HFF-Myc (cell line): ENCODE measurements at regions not wholly inside any gene's neighbourhood (a gene's known extent, or its start where the extent isn't known, plus 50 kb on each side); places are given as distances from the start of the nearest gene placed in this dataset.

Experiments used
- DNase-seq: peaks from one replicate; pipeline ENCODE4 v3.0.0-alpha.2; 2011; ENCODE audit warnings: low read depth; ENCODE audit errors: extremely low read depth
- H3K4me3 ChIP-seq: replicated peaks from 2 replicates; pipeline ENCODE4 v1.5.1; 2011; ENCODE audit warnings: low read depth, mild to moderate bottlenecking, control low read depth, low read length
- TF ChIP-seq, protein P1 (sequence below): IDR thresholded peaks from 2 replicates; pipeline ENCODE4 v1.5.1; 2012; ENCODE audit warnings: mild to moderate bottlenecking, low read depth, low read length, control low read depth; ENCODE audit errors: missing control alignments

DNA sequence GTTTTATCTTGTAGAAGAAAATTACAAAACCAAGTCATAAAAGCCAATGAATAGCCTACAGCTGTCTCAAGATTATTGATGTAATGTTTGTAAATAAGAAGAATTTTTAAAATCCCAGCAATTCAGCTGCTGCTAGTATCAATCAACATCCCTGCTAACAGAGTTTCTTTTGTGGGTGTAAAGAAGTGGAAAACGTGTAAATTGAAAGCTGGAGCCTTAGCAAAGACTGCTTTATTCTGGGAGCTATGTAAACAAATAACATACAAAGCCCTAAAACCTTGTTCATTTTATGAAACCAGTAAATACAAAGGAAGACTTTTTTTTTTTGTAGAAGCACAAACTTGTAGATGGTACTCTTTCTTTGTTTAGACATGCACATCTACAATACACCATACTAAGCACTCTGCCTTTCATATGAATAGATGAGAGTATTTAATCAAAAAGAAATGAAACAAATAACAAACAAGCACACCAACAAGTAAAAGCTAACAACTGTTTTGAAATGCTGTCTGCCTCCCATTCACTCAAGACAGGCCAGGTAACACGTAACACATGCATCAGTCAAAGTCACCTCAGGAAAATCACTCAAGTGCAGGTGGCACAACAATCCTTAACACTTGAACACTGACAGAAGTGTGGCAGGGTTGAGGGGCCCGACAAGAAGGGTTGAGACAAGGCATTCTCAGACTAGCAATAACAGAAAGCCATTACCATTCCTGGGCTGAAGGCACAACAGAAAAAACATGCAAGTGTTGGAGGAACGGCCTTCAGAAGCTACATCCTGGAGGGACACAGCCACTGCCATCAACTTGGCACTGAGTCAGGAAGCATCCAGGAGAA lies 1364.0 kb upstream of the SEL1L start:
- TF ChIP-seq, protein P1, sequence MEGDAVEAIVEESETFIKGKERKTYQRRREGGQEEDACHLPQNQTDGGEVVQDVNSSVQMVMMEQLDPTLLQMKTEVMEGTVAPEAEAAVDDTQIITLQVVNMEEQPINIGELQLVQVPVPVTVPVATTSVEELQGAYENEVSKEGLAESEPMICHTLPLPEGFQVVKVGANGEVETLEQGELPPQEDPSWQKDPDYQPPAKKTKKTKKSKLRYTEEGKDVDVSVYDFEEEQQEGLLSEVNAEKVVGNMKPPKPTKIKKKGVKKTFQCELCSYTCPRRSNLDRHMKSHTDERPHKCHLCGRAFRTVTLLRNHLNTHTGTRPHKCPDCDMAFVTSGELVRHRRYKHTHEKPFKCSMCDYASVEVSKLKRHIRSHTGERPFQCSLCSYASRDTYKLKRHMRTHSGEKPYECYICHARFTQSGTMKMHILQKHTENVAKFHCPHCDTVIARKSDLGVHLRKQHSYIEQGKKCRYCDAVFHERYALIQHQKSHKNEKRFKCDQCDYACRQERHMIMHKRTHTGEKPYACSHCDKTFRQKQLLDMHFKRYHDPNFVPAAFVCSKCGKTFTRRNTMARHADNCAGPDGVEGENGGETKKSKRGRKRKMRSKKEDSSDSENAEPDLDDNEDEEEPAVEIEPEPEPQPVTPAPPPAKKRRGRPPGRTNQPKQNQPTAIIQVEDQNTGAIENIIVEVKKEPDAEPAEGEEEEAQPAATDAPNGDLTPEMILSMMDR, result no peak
- H3K4me3 ChIP-seq, result no peak overlapping the region
- no peak for DNase-seq

DNA sequence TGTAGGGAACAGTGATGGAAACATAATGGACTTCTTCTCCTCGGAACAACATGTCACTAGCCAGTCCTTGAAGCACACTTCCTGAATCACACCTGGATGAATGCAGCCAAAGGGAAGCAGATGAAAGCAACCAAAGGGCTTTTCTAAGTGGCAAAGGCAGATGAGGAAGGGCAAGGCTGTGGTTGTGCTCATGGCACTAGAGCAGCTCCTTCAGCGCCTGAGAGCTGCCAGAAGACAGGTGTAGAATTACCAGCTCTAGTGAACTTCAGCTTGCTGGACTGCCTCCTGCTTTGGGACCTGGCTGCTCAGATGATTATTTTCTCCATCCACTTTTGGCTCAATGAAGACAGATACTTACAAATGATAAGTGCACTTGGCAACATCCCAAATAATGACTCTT lies 1372.1 kb upstream of the SEL1L start:
- H3K4me3 ChIP-seq, result no peak overlapping the region
- TF ChIP-seq, protein P1, result no peak
- no peak for DNase-seq

DNA sequence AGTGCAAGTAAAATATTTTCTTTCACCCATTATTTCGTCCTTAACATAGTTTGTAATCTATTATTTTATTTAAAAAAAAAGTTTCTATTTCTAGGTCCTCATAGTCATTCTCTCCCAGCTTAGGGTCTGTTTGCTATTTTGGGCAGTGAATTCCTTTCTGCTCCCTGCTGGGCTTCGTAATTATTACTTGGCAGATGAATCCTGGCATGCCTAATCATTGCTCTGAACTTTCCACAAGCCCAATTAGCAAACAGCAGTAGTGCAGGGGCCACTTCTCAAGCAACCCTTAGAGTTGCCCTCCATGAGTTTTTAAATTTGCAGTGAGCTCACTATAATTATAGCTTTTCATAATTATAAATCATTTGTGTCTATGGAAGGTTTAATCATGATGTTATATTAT lies 1378.3 kb upstream of the SEL1L start:
- TF ChIP-seq, protein P1, result no peak
- H3K4me3 ChIP-seq, result no peak overlapping the region
- DNase-seq, result no peak

DNA sequence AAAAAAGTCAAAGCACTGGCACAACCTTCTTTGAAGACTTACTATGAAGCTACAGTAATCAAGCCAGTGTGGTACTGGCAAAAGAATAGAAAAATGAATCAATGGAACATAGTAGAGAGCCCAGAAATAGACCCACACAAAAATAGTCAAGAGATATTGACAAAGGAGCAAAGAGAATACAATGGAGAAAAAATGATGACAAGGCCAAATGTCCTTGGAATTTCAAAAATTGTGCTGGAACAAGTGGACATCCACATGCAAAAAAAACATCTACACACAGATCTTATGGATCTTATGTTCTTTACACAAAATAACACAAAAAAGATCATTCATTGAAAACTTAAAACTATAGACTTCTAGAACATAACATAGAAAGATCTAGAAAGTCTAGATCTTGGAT lies 1379.7 kb upstream of the SEL1L start:
- TF ChIP-seq, protein P1, result no peak
- no peak for DNase-seq

DNA sequence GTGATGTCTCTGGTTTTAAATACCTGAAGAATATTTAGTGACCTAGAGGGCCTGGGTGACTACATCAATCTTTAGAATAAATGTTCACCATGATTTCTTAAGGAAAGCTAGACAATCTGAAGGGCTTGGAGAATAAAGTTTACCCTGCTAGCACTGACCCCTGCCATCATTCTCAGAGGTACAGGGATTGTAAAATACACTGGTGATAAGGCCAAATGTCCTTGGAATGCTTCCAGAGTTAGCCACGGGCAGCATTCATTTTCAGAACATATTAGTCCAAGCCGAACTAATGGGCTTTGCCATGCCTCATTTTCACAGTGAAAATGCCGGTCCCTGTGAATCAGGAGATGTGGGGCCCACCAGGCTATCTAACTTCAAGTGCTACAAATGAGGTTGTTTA lies 1381.7 kb upstream of the SEL1L start:
- DNase-seq, result no peak
- TF ChIP-seq, protein P1, result no peak
- H3K4me3 ChIP-seq, result no peak overlapping the region

More for the DNA sequence above, 1379.7 kb upstream of the SEL1L start:
- no peak overlapping the region for H3K4me3 ChIP-seq

- TF ChIP-seq, protein P1, result no peak
- no peak overlapping the region for H3K4me3 ChIP-seq
Measured at GRCh38 chr14:82935691-82936090, 1402.0 kb upstream of the SEL1L start.

GRCh38 chr14:82951171-82951570 lies 1417.5 kb upstream of the SEL1L start:
- TF ChIP-seq, protein P1, result no peak
- H3K4me3 ChIP-seq, result no peak overlapping the region
- DNase-seq, result no peak

More at GRCh38 chr14:82935691-82936090, 1402.0 kb upstream of the SEL1L start:
- no peak for DNase-seq
